G401 (cell line): ENCODE measurements at regions not wholly inside any gene's neighbourhood (a gene's known extent, or its start where the extent isn't known, plus 50 kb on each side); places are given as distances from the start of the nearest gene placed in this dataset.

Experiments used
- DNase-seq: peaks from one replicate; pipeline ENCODE4 v3.0.0-alpha.2; 2015; ENCODE audit warnings: low spot score
- in situ Hi-C: cut with HindIII; loops from 2 replicates; pipeline ENCODE4 v1.10.0; 2016; ENCODE audit warnings: low sequenced_read_pairs, mixed read lengths

DNA sequence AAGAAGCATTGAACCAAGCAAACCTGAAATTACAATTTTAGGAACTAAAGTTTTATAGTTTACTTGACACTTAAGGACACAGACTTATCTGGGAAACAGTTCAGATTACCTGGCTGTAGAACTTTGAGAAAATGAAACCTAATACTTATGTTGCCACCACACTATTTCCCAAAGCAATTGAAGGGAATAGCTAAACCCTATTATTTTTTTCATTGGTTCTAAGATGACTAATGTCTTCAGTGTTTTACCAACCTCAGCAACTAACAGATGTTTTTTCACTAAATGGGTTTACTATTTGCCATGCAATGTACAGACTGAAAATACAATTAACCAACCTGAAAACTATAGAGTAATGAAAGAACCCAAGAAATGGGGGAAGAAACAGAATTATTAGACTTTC lies 689.6 kb downstream of the SORCS1 start:
- DNase-seq, result no peak
- in situ Hi-C loops, result no loop called here

DNA sequence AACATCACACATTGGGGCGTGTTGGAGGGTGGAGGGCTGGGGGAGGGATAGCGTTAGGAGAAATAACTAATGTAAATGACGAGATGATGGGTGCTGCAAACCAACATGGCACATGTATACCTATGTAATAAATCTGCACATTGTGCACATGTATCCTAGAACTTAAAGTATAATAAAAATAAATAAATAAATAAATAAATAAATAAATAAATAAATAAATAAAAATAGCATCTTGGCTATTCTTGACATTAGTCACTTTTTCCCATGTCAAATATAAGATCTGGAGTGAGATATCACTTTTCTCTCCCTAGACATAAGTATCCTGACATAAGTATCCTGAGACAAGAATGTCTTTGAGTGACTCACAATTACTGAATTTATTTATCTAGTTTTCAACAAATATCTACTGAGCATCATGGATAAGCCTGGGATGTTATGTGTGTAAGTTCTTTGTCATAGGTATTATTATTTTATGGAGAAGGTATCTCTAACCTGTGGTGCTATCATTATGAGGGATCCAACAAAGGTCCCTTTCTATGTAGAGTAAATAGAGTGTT lies 691.3 kb downstream of the SORCS1 start:
- no peak for DNase-seq
- in situ Hi-C loops, result no loop called here

DNA sequence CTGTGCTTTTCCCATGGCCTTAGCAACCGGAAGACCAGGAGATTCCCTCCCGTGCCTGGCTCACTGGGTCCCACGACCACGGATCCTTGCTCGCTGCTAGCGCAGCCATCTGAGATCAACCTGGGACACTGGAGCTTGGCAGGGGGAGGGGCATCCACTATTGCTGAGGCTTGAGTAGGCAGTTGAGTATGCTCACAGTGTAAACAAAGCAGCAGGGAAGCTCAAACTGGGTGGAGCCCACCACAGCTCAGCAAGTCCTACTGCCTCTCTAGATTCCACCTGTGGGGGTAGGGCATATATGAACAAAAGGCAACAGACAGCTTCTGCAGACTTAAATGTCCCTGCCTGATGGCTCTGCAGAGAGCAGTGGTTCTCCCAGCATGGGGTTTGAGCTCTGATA lies 697.0 kb downstream of the SORCS1 start:
- DNase-seq, result no peak
- in situ Hi-C loops, result no loop called here

DNA sequence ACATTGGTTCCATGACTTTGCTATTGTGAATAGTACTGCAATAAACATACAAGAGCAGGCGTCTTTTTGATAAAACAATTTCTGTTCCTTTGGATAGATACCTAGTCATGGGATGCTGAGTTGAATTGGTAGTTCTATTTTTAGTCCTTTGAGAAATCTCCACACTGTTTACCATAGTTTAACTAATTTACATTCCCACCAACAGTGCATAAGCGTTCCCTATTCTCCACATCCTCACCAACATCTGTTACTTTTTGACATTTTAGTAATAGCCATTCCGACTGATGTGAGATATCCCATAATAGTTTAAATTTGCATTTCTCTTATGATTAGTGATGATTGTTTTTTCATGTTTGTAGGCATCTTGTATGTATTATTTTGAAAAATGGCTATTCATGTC lies 707.0 kb downstream of the SORCS1 start:
- no peak for DNase-seq
- in situ Hi-C loops, result no loop called here

- in situ Hi-C loops, result no loop called here
These were observed 710.3 kb downstream of the SORCS1 start for GRCh38 chr10:106454233-106454632.

DNA sequence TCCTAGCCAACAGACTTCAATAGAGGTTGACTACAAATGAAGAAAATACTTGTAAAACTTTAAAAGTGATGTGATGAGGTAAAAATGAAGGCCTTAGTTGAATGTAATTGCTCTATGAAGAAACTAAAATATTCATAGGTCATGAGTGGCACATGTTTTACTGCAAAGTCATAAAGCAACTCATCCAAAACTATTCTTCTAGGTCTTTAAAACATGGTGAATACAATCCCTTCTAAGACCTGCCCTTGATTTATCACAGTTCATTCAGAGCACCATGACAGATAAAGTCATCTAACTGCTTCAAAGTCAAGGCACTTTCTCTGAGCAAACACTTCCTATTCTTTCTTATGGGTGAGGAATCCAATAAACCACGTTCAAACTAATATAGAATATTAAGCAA lies 713.5 kb downstream of the SORCS1 start:
- in situ Hi-C loops, result no loop called here

More at GRCh38 chr10:106454233-106454632, 710.3 kb downstream of the SORCS1 start:
- no peak for DNase-seq

DNA sequence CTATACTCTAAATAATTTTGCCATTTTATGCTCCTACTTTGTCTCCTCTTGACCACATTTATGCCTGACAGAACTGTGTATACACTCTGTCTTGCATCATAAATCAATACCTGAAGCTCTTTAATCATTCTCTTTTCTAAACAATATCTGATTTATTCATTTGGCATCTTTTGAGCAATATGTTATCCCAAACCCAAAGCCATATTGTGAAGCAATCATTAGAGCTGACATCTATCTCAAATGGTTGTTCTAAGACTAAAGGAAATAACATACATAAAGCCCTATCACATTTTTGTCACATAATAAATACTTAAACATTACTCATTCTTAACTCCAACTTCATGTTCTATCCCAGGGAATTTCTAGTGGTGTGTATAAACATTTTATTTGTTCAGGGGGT lies 717.6 kb downstream of the SORCS1 start:
- no peak for DNase-seq
- in situ Hi-C loops, result no loop called here

More for the DNA sequence above, 713.5 kb downstream of the SORCS1 start:
- no peak for DNase-seq

GRCh38 chr10:106442223-106442622 lies 722.3 kb downstream of the SORCS1 start:
- in situ Hi-C loops, result no loop called here
- DNase-seq, result no peak

DNA sequence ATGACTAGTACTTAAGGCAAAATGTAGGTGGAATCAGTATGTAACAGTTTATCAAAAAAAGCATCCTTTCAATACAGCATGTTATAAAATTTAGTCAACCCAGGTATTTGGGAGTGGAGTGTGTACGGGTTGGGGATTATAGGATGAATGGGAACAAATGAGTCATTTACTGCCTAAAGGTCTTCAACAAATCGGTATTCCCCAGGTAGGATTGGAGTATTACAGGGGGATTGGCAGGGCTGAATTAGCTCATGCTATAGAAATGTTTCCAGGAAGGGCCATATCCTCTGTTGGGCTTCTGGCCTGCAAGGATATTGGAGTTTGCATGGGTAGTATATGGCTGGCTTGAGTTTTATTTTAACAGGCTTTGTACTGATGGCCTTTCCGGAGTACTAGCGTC lies 723.7 kb downstream of the SORCS1 start:
- in situ Hi-C loops, result no loop called here

GRCh38 chr10:106440355-106440754 lies 724.2 kb downstream of the SORCS1 start:
- in situ Hi-C loops, result no loop called here
- DNase-seq, result no peak

More for the DNA sequence above, 723.7 kb downstream of the SORCS1 start:
- no peak for DNase-seq

- in situ Hi-C loops, result no loop called here
These were observed 725.1 kb downstream of the SORCS1 start for GRCh38 chr10:106439366-106439765.

GRCh38 chr10:106438386-106438785 lies 726.1 kb downstream of the SORCS1 start:
- in situ Hi-C loops, result no loop called here
- no peak for DNase-seq

More at GRCh38 chr10:106439366-106439765, 725.1 kb downstream of the SORCS1 start:
- no peak for DNase-seq

- in situ Hi-C loops, result no loop called here
- DNase-seq, result no peak
These were observed 728.3 kb downstream of the SORCS1 start for GRCh38 chr10:106436123-106436715.

DNA sequence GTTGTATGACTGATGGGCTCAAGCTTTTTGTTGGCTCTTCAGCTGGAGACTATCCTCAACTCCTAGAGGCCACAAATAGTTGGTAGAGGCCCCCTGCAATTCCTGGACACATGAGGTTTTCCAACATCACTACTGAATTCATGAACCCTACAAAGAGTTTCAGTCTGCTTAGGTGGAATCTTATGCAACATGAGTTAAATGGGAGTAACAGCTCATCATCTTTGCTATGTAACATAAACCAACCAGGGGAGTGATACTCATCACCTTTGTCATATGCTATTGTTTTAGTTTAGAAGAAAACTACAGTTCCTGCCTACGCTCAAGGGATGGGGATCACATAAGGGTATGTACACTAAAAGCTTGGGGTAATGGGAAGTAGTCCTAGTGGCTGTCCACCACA lies 729.4 kb downstream of the SORCS1 start:
- in situ Hi-C loops, result no loop called here

DNA sequence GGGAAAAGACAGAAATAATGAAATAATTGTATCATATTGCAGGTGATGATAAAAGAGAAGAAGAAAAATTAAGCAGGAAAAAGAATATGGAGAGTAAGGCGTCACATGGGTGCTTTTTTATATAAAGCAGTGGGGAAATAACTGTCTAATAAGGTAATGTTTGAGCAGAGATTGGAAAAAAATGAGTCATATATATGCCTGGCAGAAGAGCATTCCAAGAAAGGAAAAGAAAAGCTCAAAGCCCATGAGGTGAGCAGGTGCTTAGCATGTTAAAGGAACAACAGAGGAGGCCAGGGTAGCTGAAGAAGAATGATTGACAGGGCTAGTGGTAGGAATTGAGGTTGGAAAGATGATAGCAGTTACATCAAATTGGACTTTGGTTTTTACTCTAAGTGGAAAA lies 739.5 kb downstream of the SORCS1 start:
- in situ Hi-C loops, result no loop called here

More for the DNA sequence above, 729.4 kb downstream of the SORCS1 start:
- DNase-seq, result no peak

DNA sequence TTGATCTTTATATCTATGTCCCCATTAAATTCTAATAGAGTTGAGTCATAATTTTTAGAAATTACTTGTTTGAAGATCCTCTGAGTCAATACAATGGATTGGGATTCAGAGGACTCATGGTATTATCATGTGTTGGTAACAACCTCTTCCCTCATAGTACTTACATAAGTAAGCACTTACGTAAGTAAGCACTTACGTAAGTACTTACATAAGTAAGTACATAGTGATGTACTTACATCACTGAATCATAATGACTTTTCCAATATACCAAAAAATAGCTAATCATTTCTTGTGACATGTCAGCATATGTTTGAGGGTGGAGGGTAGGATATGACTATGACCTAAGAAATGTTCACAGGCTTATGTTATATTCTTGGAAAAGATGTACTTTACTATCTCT lies 740.5 kb downstream of the SORCS1 start:
- no peak for DNase-seq
- in situ Hi-C loops, result no loop called here

More for the DNA sequence above, 739.5 kb downstream of the SORCS1 start:
- DNase-seq, result no peak

GRCh38 chr10:106410331-106410730 lies 754.2 kb downstream of the SORCS1 start:
- DNase-seq, result no peak
- in situ Hi-C loops, result no loop called here

DNA sequence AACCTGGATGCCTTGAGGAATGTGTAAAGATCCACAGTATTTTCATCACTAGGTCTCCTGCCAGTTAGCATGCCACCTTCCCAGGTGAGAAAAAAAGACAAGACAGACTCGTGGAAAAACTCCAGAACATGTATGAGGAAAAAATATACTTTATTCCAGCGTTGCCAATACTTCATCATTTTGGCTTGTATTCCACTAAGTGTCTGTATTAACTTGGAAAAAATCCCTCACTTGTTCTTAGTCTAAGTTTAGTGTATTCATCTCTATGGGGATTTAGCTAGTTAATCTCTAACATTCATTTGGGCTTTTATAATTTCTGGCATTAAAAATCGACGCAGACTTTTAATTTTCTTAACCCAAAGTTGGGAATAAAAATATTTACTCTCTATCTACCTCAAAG lies 759.4 kb downstream of the SORCS1 start:
- no peak for DNase-seq
- in situ Hi-C loops, result no loop called here

- in situ Hi-C loops, result no loop called here
- DNase-seq, result no peak
These were observed 762.0 kb downstream of the SORCS1 start for GRCh38 chr10:106402458-106402857.

DNA sequence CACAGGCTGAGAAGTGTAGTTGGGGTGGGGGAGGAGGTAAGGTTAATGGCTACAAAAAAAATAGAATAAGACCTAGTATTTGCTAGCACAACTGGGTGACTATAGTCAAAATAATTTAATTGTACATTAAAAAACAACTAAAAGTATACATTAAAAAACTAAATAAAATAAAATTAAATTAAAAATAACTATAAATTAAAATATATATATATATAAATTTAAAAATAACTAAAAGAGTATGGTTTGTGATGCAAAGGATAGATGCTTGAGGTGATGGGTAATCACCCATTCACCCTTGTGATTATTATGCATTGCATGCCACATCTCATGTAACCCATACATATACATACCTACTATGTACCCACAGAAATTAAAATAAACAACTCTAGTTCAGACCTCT lies 762.5 kb downstream of the SORCS1 start:
- DNase-seq, result no peak
- in situ Hi-C loops, result no loop called here

DNA sequence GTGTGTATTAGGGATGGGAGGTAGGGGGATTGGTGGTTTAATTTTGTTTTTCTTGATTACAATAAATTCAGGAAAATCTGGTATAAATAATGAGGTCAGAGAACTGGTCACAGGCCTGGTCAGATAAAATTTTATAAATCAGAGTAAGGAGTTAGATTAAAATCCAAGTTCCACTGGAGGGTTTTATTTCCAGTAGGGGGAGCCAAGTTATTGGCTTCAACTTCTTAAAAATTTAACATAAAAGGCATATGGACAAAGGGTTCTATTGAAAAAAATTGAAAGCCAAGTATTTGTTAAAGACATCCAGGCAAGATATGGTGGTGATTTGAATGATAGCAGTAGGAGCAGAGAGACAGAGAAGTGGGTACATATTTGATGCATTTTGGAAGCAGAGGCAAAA lies 763.3 kb downstream of the SORCS1 start:
- no peak for DNase-seq
- in situ Hi-C loops, result no loop called here
